H1 (cell line): ENCODE measurements at regions not wholly inside any gene's neighbourhood (a gene's known extent, or its start where the extent isn't known, plus 50 kb on each side); places are given as distances from the start of the nearest gene placed in this dataset.

Experiments
- CTCF ChIP-seq, 3 experiments: IDR thresholded peaks; 1 replicate in 2 of 3; 2 replicates in 1 of 3; pipeline versions ENCODE4 v1.5.1 to v1.6.1; 2011; ENCODE audit warnings: low read length in 3 of 3, mild to moderate bottlenecking in 3 of 3, inconsistent platforms in 2 of 3, low read depth in 1 of 3, moderate library complexity in 1 of 3; ENCODE audit not compliant: insufficient read depth in 1 of 3; ENCODE audit errors: control extremely low read depth in 1 of 3
- EZH2 ChIP-seq: fragments of 200-600 bp; sonication (generic); IDR thresholded peaks from 2 replicates; pipeline ENCODE4 v1.7.1; 2012; ENCODE audit warnings: low read depth, mild to moderate bottlenecking, moderate library complexity, low read length, inconsistent platforms; ENCODE audit not compliant: severe bottlenecking
- TF ChIP-seq, protein P1 (sequence below): fragments of 300-600 bp; sonication (generic); IDR thresholded peaks from 2 replicates; pipeline ENCODE4 v1.7.1; 2012; ENCODE audit warnings: low read length, moderate library complexity, mild to moderate bottlenecking, inconsistent platforms; ENCODE audit not compliant: insufficient replicate concordance

DNA sequence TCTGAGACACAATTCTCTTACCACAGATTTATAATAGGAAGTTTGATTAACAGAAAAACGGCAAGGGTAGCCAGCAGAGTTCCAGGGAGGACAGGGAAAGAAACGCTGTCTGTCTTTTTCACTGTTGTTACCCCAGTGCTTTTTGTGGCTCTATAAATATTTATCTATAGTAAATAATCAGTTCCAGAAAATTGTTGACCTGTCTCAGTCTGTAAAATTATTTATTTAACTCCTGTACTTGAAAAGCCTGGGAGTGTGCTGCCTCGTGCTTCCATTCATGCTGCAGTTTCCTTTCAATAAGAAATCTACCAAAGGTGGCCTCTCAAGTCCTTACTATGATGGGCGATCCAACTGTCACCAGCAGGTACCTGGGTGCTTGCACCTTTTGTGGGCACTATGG, 102.9 kb downstream of the ETAA1 start:
- no peak for TF ChIP-seq CTCF (IDR thresholded peaks at IDR 0.05; ENCODE audit: control extremely low read depth in 1 of 3, insufficient read depth in 1 of 3, low read depth in 1 of 3, low read length in 3 of 3)
- TF ChIP-seq, protein P1, sequence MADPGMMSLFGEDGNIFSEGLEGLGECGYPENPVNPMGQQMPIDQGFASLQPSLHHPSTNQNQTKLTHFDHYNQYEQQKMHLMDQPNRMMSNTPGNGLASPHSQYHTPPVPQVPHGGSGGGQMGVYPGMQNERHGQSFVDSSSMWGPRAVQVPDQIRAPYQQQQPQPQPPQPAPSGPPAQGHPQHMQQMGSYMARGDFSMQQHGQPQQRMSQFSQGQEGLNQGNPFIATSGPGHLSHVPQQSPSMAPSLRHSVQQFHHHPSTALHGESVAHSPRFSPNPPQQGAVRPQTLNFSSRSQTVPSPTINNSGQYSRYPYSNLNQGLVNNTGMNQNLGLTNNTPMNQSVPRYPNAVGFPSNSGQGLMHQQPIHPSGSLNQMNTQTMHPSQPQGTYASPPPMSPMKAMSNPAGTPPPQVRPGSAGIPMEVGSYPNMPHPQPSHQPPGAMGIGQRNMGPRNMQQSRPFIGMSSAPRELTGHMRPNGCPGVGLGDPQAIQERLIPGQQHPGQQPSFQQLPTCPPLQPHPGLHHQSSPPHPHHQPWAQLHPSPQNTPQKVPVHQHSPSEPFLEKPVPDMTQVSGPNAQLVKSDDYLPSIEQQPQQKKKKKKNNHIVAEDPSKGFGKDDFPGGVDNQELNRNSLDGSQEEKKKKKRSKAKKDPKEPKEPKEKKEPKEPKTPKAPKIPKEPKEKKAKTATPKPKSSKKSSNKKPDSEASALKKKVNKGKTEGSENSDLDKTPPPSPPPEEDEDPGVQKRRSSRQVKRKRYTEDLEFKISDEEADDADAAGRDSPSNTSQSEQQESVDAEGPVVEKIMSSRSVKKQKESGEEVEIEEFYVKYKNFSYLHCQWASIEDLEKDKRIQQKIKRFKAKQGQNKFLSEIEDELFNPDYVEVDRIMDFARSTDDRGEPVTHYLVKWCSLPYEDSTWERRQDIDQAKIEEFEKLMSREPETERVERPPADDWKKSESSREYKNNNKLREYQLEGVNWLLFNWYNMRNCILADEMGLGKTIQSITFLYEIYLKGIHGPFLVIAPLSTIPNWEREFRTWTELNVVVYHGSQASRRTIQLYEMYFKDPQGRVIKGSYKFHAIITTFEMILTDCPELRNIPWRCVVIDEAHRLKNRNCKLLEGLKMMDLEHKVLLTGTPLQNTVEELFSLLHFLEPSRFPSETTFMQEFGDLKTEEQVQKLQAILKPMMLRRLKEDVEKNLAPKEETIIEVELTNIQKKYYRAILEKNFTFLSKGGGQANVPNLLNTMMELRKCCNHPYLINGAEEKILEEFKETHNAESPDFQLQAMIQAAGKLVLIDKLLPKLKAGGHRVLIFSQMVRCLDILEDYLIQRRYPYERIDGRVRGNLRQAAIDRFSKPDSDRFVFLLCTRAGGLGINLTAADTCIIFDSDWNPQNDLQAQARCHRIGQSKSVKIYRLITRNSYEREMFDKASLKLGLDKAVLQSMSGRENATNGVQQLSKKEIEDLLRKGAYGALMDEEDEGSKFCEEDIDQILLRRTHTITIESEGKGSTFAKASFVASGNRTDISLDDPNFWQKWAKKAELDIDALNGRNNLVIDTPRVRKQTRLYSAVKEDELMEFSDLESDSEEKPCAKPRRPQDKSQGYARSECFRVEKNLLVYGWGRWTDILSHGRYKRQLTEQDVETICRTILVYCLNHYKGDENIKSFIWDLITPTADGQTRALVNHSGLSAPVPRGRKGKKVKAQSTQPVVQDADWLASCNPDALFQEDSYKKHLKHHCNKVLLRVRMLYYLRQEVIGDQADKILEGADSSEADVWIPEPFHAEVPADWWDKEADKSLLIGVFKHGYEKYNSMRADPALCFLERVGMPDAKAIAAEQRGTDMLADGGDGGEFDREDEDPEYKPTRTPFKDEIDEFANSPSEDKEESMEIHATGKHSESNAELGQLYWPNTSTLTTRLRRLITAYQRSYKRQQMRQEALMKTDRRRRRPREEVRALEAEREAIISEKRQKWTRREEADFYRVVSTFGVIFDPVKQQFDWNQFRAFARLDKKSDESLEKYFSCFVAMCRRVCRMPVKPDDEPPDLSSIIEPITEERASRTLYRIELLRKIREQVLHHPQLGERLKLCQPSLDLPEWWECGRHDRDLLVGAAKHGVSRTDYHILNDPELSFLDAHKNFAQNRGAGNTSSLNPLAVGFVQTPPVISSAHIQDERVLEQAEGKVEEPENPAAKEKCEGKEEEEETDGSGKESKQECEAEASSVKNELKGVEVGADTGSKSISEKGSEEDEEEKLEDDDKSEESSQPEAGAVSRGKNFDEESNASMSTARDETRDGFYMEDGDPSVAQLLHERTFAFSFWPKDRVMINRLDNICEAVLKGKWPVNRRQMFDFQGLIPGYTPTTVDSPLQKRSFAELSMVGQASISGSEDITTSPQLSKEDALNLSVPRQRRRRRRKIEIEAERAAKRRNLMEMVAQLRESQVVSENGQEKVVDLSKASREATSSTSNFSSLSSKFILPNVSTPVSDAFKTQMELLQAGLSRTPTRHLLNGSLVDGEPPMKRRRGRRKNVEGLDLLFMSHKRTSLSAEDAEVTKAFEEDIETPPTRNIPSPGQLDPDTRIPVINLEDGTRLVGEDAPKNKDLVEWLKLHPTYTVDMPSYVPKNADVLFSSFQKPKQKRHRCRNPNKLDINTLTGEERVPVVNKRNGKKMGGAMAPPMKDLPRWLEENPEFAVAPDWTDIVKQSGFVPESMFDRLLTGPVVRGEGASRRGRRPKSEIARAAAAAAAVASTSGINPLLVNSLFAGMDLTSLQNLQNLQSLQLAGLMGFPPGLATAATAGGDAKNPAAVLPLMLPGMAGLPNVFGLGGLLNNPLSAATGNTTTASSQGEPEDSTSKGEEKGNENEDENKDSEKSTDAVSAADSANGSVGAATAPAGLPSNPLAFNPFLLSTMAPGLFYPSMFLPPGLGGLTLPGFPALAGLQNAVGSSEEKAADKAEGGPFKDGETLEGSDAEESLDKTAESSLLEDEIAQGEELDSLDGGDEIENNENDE, result no peak
- TF ChIP-seq EZH2, result no peak
